Stimulated activated CD4-positive, alpha-beta T cell treated with anti-CD3 and anti-CD28 coated beads, Interleukin-1b, Interleukin-23, amount 100 ng/mL, for 24 hours (primary cell): ENCODE measurements at regions not wholly inside any gene's neighbourhood (a gene's known extent, or its start where the extent isn't known, plus 50 kb on each side); places are given as distances from the start of the nearest gene placed in this dataset.
"Not testable (repeated sequence)": the region's sequence is repeated elsewhere in the genome, so short reads cannot be mapped to it uniquely, and the experiment has no call there.

Experiments used
- DNase-seq, 4 experiments: peaks; one replicate each; pipeline ENCODE4 v3.0.0-alpha.2; 2020; ENCODE audit warnings: low read depth in 4 of 4, low spot score in 1 of 4

GRCh38 chr12:62135553-62136200, 124.5 kb upstream of the USP15 start:
- DNase-seq, result no peak

DNA sequence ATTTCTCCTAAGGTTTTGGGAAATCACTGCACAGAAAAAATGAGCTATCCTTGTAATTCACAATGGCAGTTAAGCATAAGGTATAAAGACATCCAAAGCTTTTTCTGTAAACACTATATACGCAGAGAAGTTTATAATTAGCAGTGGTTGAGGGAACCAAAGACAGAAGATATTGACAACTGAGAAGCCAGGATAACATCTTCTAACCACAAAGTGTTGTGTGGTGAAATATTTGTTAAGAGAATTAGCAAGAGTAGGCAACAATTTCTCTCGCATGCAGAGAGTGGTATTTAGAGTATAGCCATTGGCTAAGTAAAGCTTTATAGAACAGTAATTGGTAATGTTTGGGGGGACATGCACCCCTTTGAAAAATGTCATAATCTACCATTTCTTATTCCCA, 123.7 kb upstream of the USP15 start:
- no peak for DNase-seq

GRCh38 chr12:62138527-62138926, 121.7 kb upstream of the USP15 start:
- no peak for DNase-seq

DNA sequence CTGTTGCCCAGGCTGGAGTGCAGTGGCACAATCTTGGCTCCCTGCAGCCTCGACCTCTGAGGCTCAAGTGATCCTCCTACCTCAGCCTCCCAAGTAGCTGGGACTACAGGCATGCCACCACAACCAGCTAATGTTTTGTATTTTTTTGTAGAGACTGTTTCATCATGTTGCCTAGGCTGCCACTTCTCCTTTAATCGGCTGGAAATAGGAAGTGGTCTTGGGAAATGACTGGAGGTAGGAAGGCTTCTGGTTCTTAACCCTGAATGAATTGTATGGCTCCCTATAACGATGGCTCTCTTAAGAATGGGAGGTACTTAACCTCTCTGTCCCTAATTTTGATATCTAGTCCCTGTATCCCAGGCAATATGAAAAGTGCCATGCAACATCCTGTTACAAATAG, 113.9 kb upstream of the USP15 start:
- no peak for DNase-seq

GRCh38 chr12:62158013-62158412, 102.2 kb upstream of the USP15 start:
- DNase-seq, result no peak

- DNase-seq, result no peak
Observed at GRCh38 chr12:62158461-62159360, 101.5 kb upstream of the USP15 start.

GRCh38 chr12:62162214-62162613, 98.0 kb upstream of the USP15 start:
- no peak for DNase-seq

GRCh38 chr12:62163368-62163767, 96.8 kb upstream of the USP15 start:
- DNase-seq, result no peak

DNA sequence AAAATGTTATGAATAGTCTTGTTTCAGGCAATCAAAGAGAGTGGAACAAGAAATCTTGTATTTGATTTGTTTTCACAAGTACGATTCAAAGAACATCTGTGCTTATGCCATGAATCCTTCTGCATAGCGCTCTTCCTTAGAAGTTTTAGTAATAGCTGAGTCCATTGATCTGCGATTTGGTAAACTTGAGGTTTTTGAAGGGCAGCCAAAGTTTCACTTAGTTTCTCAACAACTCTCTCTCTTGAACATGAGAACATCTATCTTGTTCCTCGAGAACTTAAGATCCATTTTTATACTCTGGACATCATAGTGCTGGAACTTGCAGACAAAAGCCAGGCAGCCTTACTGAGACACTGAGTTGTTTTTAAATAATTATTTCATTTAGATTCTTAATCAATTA, 96.2 kb upstream of the USP15 start:
- no peak for DNase-seq

DNA sequence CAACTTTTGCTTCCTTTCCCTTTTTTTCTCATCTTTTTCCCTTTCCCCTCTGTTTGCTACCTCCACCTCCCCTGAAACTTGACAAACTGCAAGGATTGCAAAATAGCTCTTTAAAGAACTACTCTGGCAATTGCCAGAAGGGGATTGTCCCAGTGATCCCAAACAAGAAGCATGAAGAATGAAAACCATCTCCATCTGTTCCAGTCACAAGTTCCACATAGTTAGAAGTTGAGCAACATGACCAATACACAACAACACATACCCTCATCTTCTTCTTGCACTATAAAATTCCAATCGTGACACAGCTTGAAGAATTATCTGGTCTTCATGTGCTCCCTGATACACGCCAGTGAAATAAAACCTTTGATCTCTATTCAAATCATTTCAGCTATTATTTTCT, 93.7 kb upstream of the USP15 start:
- no peak for DNase-seq

- no peak for DNase-seq
Observed at GRCh38 chr12:62168411-62168810, 91.8 kb upstream of the USP15 start.

- no peak for DNase-seq
Observed at GRCh38 chr12:62170241-62170640, 90.0 kb upstream of the USP15 start.

- DNase-seq, result peak in 1 of 4 experiments; percentile 1
Observed at GRCh38 chr12:62190689-62191490, 69.3 kb upstream of the USP15 start.

- DNase-seq, result peak in 2 of 4 experiments; percentile 4 to 7
Observed at GRCh38 chr12:62191491-62192179, 68.6 kb upstream of the USP15 start.

DNA sequence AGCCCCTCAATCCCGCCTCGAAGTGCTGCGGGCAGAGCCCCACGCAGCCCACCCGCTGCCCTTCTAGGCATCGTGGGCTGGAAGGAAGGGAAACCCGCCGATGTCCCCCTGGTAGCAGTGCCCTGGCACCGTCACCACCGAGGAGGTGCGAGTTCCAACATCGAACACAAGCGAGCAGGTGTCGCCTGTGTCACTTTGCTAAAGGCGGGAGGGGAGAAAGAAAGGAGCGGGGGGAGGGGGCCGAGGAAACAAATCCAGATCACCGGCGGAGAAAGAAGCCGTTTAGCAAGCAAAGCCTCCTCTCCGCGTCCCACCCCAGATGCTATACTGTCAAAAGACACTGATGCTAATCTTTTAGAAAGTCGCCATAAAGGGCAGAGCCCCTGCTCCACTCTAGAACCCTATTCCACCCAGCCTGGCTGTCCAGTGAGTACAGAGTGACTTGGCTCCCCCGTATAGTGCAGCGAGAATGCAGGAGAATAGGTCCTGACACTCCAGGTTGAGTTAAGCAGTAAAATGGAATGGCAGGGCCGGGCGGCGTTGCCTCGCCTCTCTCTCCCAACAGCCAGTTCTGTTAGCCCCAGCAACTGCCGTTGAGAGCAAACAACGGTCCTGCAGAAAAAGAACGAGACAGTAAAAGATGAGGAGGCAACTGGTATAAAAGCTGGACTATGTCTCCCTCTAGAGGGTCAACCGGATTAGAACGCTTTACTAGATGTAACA, 67.9 kb upstream of the USP15 start:
- peak; percentile 7 to 24 (median 10) for DNase-seq

- no peak for DNase-seq
Observed at GRCh38 chr12:62192903-62193250, 67.3 kb upstream of the USP15 start.

- no peak for DNase-seq
Observed at GRCh38 chr12:62194031-62194430, 66.2 kb upstream of the USP15 start.

DNA sequence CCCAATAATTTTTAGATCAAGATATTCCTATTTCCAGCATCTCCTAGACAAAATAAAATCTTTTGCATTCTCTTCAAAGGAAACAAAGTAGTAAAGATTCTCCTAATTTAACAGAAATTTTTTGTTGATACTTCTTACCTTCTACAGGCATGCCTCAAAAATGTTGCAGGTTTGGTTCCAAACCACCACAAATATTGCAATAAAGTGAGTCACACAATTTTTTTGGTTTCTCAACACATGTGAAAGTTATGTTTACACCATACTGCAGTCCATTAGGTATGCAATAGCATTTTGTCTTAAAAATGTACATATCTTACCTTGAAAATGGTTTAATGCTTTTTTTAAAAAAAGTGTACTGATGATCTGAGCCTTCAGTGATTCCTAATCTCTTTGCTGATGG, 65.6 kb upstream of the USP15 start:
- DNase-seq, result no peak

- DNase-seq, result no peak
Observed at GRCh38 chr12:62196146-62196545, 64.1 kb upstream of the USP15 start.

DNA sequence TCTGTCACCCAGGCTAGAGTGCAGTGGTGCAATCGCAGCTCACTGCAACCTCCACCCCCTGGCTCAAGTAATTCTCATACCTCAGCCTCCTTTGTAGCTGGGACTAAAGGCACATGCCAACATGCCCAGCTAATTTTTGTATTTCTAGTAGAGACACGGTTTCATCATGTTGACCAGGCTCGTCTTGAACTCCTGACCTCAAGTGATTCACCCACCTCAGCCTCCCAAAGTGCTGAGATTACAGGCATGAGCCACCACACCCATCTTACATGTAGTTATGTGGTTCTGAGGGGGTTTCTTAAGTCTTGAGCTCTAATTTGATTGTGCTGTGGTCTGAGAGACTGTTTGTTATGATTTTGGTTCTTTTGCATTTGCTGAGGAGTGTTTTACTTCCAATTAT, 57.3 kb upstream of the USP15 start:
- not testable (repeated sequence) for DNase-seq

DNA sequence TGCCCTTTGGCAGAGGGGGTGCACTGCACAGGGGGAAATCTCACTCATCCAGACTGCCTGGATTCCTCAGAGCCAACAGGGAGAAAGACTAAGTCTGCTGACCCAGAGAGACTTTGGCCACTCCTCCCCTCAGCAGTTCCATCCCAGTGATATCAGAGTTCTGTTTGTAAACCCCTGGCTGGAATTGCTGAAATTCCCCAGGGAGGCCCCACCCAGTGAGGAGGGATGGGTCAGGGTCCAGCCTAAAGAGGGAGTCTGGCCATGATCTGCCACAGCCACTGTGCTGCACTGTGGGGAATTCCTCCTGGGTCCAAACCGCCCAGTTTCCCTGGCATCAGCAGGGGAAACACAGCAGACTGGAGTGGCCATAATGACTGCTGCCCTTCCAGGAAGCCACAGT, 54.9 kb upstream of the USP15 start:
- no peak for DNase-seq
